IPS DF 4.7 (cell line): ENCODE measurements at regions not wholly inside any gene's neighbourhood (a gene's known extent, or its start where the extent isn't known, plus 50 kb on each side); places are given as distances from the start of the nearest gene placed in this dataset.
"Not testable (repeated sequence)": the region's sequence is repeated elsewhere in the genome, so short reads cannot be mapped to it uniquely, and the experiment has no call there.

ENCODE experiments used
- DNase-seq: peaks from one replicate; pipeline ENCODE4 v3.0.0-alpha.2; 2013; ENCODE audit warnings: low spot score; ENCODE audit errors: extremely low read depth

- DNase-seq: no peak
These were observed 97.6 kb upstream of the ANXA1 start for GRCh38 chr9:73054091-73054490.

- no peak for DNase-seq
These were observed 98.1 kb upstream of the ANXA1 start for GRCh38 chr9:73053543-73053942.

- DNase-seq: no peak
These were observed 98.2 kb upstream of the ALDH1A1 start for GRCh38 chr9:73050887-73051550.

GRCh38 chr9:73050065-73050816 is 97.4 kb upstream of the ALDH1A1 start:
- no peak for DNase-seq

- no peak for DNase-seq
These were observed 96.4 kb upstream of the ALDH1A1 start for GRCh38 chr9:73049280-73049679.

GRCh38 chr9:73046769-73047168 is 93.9 kb upstream of the ALDH1A1 start:
- no peak for DNase-seq

GRCh38 chr9:73044776-73045175 is 91.9 kb upstream of the ALDH1A1 start:
- DNase-seq: not testable (repeated sequence)

- DNase-seq: no peak
These were observed 89.3 kb upstream of the ALDH1A1 start for GRCh38 chr9:73042155-73042554.

- no peak for DNase-seq
These were observed 86.7 kb upstream of the ALDH1A1 start for GRCh38 chr9:73039271-73040263.

GRCh38 chr9:73038613-73039012 is 85.8 kb upstream of the ALDH1A1 start:
- no peak for DNase-seq

GRCh38 chr9:73038089-73038509 is 85.2 kb upstream of the ALDH1A1 start:
- no peak for DNase-seq

GRCh38 chr9:73037613-73038012 is 84.8 kb upstream of the ALDH1A1 start:
- DNase-seq: no peak

- DNase-seq: no peak
These were observed 82.1 kb upstream of the ALDH1A1 start for GRCh38 chr9:73034962-73035361.

GRCh38 chr9:73031350-73031749 is 78.5 kb upstream of the ALDH1A1 start:
- no peak for DNase-seq

GRCh38 chr9:73030370-73031030 is 77.6 kb upstream of the ALDH1A1 start:
- DNase-seq: no peak

GRCh38 chr9:73029346-73029745 is 76.5 kb upstream of the ALDH1A1 start:
- DNase-seq: no peak

GRCh38 chr9:73026375-73026774 is 73.5 kb upstream of the ALDH1A1 start:
- DNase-seq: no peak

GRCh38 chr9:73024601-73025034 is 71.8 kb upstream of the ALDH1A1 start:
- DNase-seq: no peak

GRCh38 chr9:73023025-73023541 is 70.2 kb upstream of the ALDH1A1 start:
- peak; percentile 33 for DNase-seq

GRCh38 chr9:73022353-73022752 is 69.5 kb upstream of the ALDH1A1 start:
- no peak for DNase-seq

GRCh38 chr9:73020877-73021276 is 68.0 kb upstream of the ALDH1A1 start:
- no peak for DNase-seq
